ENCODE measurements at regions not wholly inside any gene's neighbourhood (a gene's known extent, or its start where the extent isn't known, plus 50 kb on each side); places are given as distances from the start of the nearest gene placed in this dataset.

- BruUV-seq (replicated peaks): no TSS peak
- TF ChIP-seq EZH2 (IDR thresholded peaks at IDR 0.05; ENCODE audit: borderline replicate concordance, low read depth, low read length, poor library complexity, severe bottlenecking) (no peak), CTCF (conservative IDR thresholded peaks at IDR 0.05; ENCODE audit: low read depth, low read length) (no peak)
- Histone ChIP-seq H3K27me3 (replicated peaks; ENCODE audit: insufficient read depth, low read depth, low read length, poor library complexity) (no peaks in the 10 kb centered on the region), H3K4me3 (ENCODE audit: low read depth, low read length, poor library complexity, severe bottlenecking) (no peak overlapping the region), H3K9me3 (ENCODE audit: low read depth, low read length, poor library complexity, severe bottlenecking) (no peaks in the 10 kb centered on the region), H3K27ac (ENCODE audit: low read depth, low read length, poor library complexity, severe bottlenecking) (no peak overlapping the region), H3K4me1 (ENCODE audit: insufficient read depth, low read length, poor library complexity, severe bottlenecking) (no peaks in the 10 kb centered on the region), H3K36me3 (ENCODE audit: insufficient read depth, low read length, poor library complexity, severe bottlenecking) (no peaks in the 10 kb centered on the region)
- ChIA-PET POLR2A (ENCODE audit: low non-redundant PET) (no interaction called here), CTCF (no interaction called here)
- DNase-seq (ENCODE audit: low spot score): no peak
- intact Hi-C loops (cut with micrococcal nuclease; ENCODE audit: unreplicated experiment): no loop called here
These were observed 108.4 kb downstream of the IGLL1 start for GRCh38 chr22:23471698-23472097.

- POLR2A ChIA-PET (ENCODE audit: low non-redundant PET): no interaction called here
- H3K27me3 ChIP-seq (replicated peaks; ENCODE audit: insufficient read depth, low read depth, low read length, poor library complexity): no peaks in the 10 kb centered on the region
- no TSS peak for BruUV-seq (replicated peaks)
These were observed 109.2 kb downstream of the IGLL1 start for GRCh38 chr22:23470811-23471389.

DNA sequence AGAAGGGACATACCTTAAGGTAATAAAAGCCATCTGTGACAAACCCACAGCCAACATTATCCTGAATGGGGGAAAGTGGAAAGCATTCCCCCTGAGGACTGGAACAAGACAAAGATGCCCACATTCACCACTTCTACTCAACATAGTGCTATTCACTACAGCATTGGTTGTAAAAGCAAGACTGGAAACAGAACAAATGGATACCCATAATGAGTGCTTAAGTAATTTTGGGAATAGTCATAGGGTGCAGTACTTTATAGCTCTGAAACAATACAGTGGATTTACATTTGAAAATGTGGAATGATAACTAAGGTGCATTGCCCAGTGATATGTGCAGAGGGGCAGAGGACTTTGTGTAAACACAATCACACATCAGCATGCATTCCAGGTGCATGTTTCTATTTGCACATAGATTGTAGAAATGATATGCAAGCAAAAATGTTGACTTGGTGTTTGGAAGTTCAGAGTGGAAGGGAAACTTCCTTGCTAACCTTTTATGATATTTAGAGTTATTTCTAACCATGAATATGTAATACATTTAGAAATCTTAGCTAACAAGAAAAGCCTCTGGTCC is 112.3 kb downstream of the IGLL1 start:
- intact Hi-C loops (cut with micrococcal nuclease; ENCODE audit: unreplicated experiment): no loop called here
- ChIA-PET CTCF (no interaction called here), POLR2A (ENCODE audit: low non-redundant PET) (no interaction called here)
- BruUV-seq (replicated peaks): no TSS peak
- H3K36me3 ChIP-seq (ENCODE audit: insufficient read depth, low read length, poor library complexity, severe bottlenecking): no peaks in the 10 kb centered on the region
- no peak overlapping the region for H3K4me3 ChIP-seq (ENCODE audit: low read depth, low read length, poor library complexity, severe bottlenecking)
- no peaks in the 10 kb centered on the region for H3K9me3 ChIP-seq (ENCODE audit: low read depth, low read length, poor library complexity, severe bottlenecking)
- DNase-seq (ENCODE audit: low spot score): no peak
- TF ChIP-seq CTCF (conservative IDR thresholded peaks at IDR 0.05; ENCODE audit: low read depth, low read length) (no peak), EZH2 (IDR thresholded peaks at IDR 0.05; ENCODE audit: borderline replicate concordance, low read depth, low read length, poor library complexity, severe bottlenecking) (no peak)
- no peaks in the 10 kb centered on the region for H3K27me3 ChIP-seq (replicated peaks; ENCODE audit: insufficient read depth, low read depth, low read length, poor library complexity)
- H3K4me1 ChIP-seq (ENCODE audit: insufficient read depth, low read length, poor library complexity, severe bottlenecking): no peaks in the 10 kb centered on the region
- no peak overlapping the region for H3K27ac ChIP-seq (ENCODE audit: low read depth, low read length, poor library complexity, severe bottlenecking)

More at GRCh38 chr22:23470811-23471389, 109.2 kb downstream of the IGLL1 start:
- no peaks in the 10 kb centered on the region for H3K4me1 ChIP-seq (ENCODE audit: insufficient read depth, low read length, poor library complexity, severe bottlenecking)
- H3K9me3 ChIP-seq (ENCODE audit: low read depth, low read length, poor library complexity, severe bottlenecking): no peaks in the 10 kb centered on the region
- intact Hi-C loops (cut with micrococcal nuclease; ENCODE audit: unreplicated experiment): no loop called here
- no peak overlapping the region for H3K27ac ChIP-seq (ENCODE audit: low read depth, low read length, poor library complexity, severe bottlenecking)
- no peaks in the 10 kb centered on the region for H3K36me3 ChIP-seq (ENCODE audit: insufficient read depth, low read length, poor library complexity, severe bottlenecking)
- TF ChIP-seq EZH2 (IDR thresholded peaks at IDR 0.05; ENCODE audit: borderline replicate concordance, low read depth, low read length, poor library complexity, severe bottlenecking) (no peak), CTCF (conservative IDR thresholded peaks at IDR 0.05; ENCODE audit: low read depth, low read length) (no peak)
- no peak overlapping the region for H3K4me3 ChIP-seq (ENCODE audit: low read depth, low read length, poor library complexity, severe bottlenecking)
- CTCF ChIA-PET: no interaction called here
- no peak for DNase-seq (ENCODE audit: low spot score)
